ENCODE measurements at regions not wholly inside any gene's neighbourhood (a gene's known extent, or its start where the extent isn't known, plus 50 kb on each side); places are given as distances from the start of the nearest gene placed in this dataset.

DNA sequence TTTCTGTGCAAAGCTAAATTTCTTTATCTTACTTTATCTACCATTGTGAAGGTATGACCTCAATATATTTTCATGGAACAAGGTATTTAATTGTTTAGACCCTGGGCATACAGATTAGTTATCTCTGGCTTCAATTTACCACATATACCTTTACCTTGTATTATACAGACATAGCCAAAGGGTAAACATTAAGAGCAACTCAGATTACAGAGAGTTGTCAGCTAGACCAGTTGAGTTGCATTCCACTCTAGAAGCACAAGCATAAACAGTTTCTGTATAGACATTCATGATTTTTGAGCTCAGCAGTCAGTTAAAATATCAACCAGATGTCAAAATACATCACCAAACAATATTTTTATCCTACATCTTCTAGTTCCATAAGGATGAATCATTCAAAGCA lies 857.3 kb upstream of the ZWINT start:
- no peak for TF ChIP-seq CTCF (IDR thresholded peaks at IDR 0.05)
- no peak for TF ChIP-seq POLR2A (IDR thresholded peaks at IDR 0.05)
